ENCODE measurements at regions not wholly inside any gene's neighbourhood (a gene's known extent, or its start where the extent isn't known, plus 50 kb on each side); places are given as distances from the start of the nearest gene placed in this dataset.

GRCh38 chr2:111659361-111660333 is 224.3 kb downstream of the ANAPC1 start:
- H3K27ac ChIP-seq, result no peak overlapping the region
- TF ChIP-seq ZFX (IDR thresholded peaks at IDR 0.05; ENCODE audit: borderline replicate concordance) (no peak), CTCF (IDR thresholded peaks at IDR 0.05) (no peak)

- TF ChIP-seq CTCF (IDR thresholded peaks at IDR 0.05) (no peak), ZFX (IDR thresholded peaks at IDR 0.05; ENCODE audit: borderline replicate concordance) (no peak)
- H3K27ac ChIP-seq, result no peak overlapping the region
Observed at GRCh38 chr2:111660811-111661210, 223.2 kb downstream of the ANAPC1 start.

GRCh38 chr2:111661286-111661940 is 222.6 kb downstream of the ANAPC1 start:
- TF ChIP-seq ZFX (IDR thresholded peaks at IDR 0.05; ENCODE audit: borderline replicate concordance) (no peak), CTCF (IDR thresholded peaks at IDR 0.05) (no peak)
- no peak overlapping the region for H3K27ac ChIP-seq

- H3K27ac ChIP-seq, result no peak overlapping the region
Observed at GRCh38 chr2:111662039-111662770, 221.8 kb downstream of the ANAPC1 start.

GRCh38 chr2:111662771-111663470 is 221.1 kb downstream of the ANAPC1 start:
- H3K27ac ChIP-seq, result no peak overlapping the region
- TF ChIP-seq CTCF (IDR thresholded peaks at IDR 0.05), result no peak
- TF ChIP-seq ZFX (IDR thresholded peaks at IDR 0.05; ENCODE audit: borderline replicate concordance), result no peak

More at GRCh38 chr2:111662039-111662770, 221.8 kb downstream of the ANAPC1 start:
- TF ChIP-seq CTCF (IDR thresholded peaks at IDR 0.05) (no peak), ZFX (IDR thresholded peaks at IDR 0.05; ENCODE audit: borderline replicate concordance) (no peak)

GRCh38 chr2:111663471-111664274 is 220.3 kb downstream of the ANAPC1 start:
- H3K27ac ChIP-seq, result no peak overlapping the region
- TF ChIP-seq CTCF (IDR thresholded peaks at IDR 0.05) (no peak), ZFX (IDR thresholded peaks at IDR 0.05; ENCODE audit: borderline replicate concordance) (no peak)

All from 22Rv1 (cell line).